ENCODE measurements at regions not wholly inside any gene's neighbourhood (a gene's known extent, or its start where the extent isn't known, plus 50 kb on each side); places are given as distances from the start of the nearest gene placed in this dataset.

DNA sequence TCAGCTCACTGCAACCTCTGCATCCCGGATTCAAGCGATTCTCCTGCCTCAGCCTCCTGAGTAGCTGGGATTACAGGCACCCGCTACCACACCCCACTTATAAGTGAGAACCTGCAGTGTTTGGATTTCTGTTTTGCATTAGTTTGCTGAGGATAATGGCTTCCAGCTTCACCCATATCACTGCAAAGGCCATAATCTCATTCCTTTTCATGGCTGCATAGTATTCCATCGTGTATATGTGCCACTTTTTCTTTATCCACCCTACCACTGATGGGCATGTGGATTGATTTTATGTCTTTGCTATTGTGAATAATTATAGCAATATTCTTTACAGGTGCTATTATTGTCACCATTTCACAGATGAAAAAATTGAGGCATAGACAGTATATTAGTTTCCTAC is 301.0 kb upstream of the MAF start:
- CTCF ChIA-PET, result no interaction called here
- Histone ChIP-seq H3K27me3 (replicated peaks in 1 of 4; ENCODE audit: control extremely low read depth in 1 of 4, control insufficient read depth in 3 of 4, insufficient read depth in 4 of 4, low read length in 3 of 4) (peaks cover 0 to 2% (median 0%) of the 10 kb centered on the region in 4 experiments), H3K27ac (ENCODE audit: low read length in 2 of 2) (no peak overlapping the region), H3K9me3 (ENCODE audit: control extremely low read depth in 1 of 3, control insufficient read depth in 2 of 3, insufficient read depth in 1 of 3, low read length in 2 of 3) (no peaks in the 10 kb centered on the region), H3K9ac (ENCODE audit: low read length) (no peak overlapping the region), H4K20me1 (ENCODE audit: control insufficient read depth, insufficient read depth, low read length, poor library complexity, severe bottlenecking) (no peaks in the 10 kb centered on the region), H3K36me3 (replicated peaks in 1 of 2; ENCODE audit: control extremely low read depth in 1 of 2, control insufficient read depth in 1 of 2, extremely low read depth in 1 of 2, insufficient read depth in 2 of 2, low read length in 1 of 2) (no peaks in the 10 kb centered on the region), H3K4me3 (ENCODE audit: control extremely low read depth in 1 of 5, extremely low read depth in 1 of 5, insufficient read depth in 1 of 5, low read depth in 2 of 5, low read length in 4 of 5) (no peak overlapping the region), H2AFZ (ENCODE audit: insufficient read depth, low read depth, low read length, poor library complexity, severe bottlenecking) (no peak overlapping the region), H3K79me2 (ENCODE audit: control insufficient read depth, insufficient read depth, low read length) (no peaks in the 10 kb centered on the region), H3K4me1 (ENCODE audit: control insufficient read depth in 2 of 2, insufficient read depth in 2 of 2, low read length in 2 of 2) (no peaks in the 10 kb centered on the region), H3K4me2 (replicated peaks; ENCODE audit: low read depth, low read length, poor library complexity, severe bottlenecking) (no peak overlapping the region)
- DNase-seq (no peak), ATAC-seq (ENCODE audit: low read depth) (no peak)
- H3K27ac Mint-ChIP-seq, result no peak overlapping the region
- TF ChIP-seq EZH2 (IDR thresholded peaks at IDR 0.05; ENCODE audit: borderline replicate concordance, insufficient read depth, low read depth, low read length, poor library complexity, severe bottlenecking) (no peak), CTCF (IDR thresholded peaks at IDR 0.05) (no peak)
- POLR2A ChIA-PET, result no interaction called here
- no CpG with 5 or more reads among the region's 4 CpGs for WGBS (ENCODE audit: insufficient coverage)
- no peaks in the 10 kb centered on the region for H3K4me1 Mint-ChIP-seq
- no peaks in the 10 kb centered on the region for H3K27me3 Mint-ChIP-seq
- intact Hi-C loops (cut with micrococcal nuclease), result no loop called here
- H3K9me3 Mint-ChIP-seq (ENCODE audit: insufficient read depth), result no peaks in the 10 kb centered on the region
- no peak overlapping the region for H3K4me3 Mint-ChIP-seq

GRCh38 chr16:79899716-79900115 is 299.2 kb upstream of the MAF start:
- Histone ChIP-seq H3K4me1 (ENCODE audit: control insufficient read depth in 2 of 2, insufficient read depth in 2 of 2, low read length in 2 of 2) (no peaks in the 10 kb centered on the region), H3K36me3 (replicated peaks in 1 of 2; ENCODE audit: control extremely low read depth in 1 of 2, control insufficient read depth in 1 of 2, extremely low read depth in 1 of 2, insufficient read depth in 2 of 2, low read length in 1 of 2) (no peaks in the 10 kb centered on the region), H3K9ac (ENCODE audit: low read length) (no peak overlapping the region), H4K20me1 (ENCODE audit: control insufficient read depth, insufficient read depth, low read length, poor library complexity, severe bottlenecking) (no peaks in the 10 kb centered on the region), H3K79me2 (ENCODE audit: control insufficient read depth, insufficient read depth, low read length) (no peaks in the 10 kb centered on the region), H3K27me3 (replicated peaks in 1 of 4; ENCODE audit: control extremely low read depth in 1 of 4, control insufficient read depth in 3 of 4, insufficient read depth in 4 of 4, low read length in 3 of 4) (peaks cover 0 to 2% (median 0%) of the 10 kb centered on the region in 4 experiments), H3K9me3 (ENCODE audit: control extremely low read depth in 1 of 3, control insufficient read depth in 2 of 3, insufficient read depth in 1 of 3, low read length in 2 of 3) (no peaks in the 10 kb centered on the region), H3K4me3 (ENCODE audit: control extremely low read depth in 1 of 5, extremely low read depth in 1 of 5, insufficient read depth in 1 of 5, low read depth in 2 of 5, low read length in 4 of 5) (no peak overlapping the region), H2AFZ (ENCODE audit: insufficient read depth, low read depth, low read length, poor library complexity, severe bottlenecking) (no peak overlapping the region), H3K4me2 (replicated peaks; ENCODE audit: low read depth, low read length, poor library complexity, severe bottlenecking) (no peak overlapping the region), H3K27ac (ENCODE audit: low read length in 2 of 2) (no peak overlapping the region)
- H3K4me3 Mint-ChIP-seq, result no peak overlapping the region
- TF ChIP-seq EZH2 (IDR thresholded peaks at IDR 0.05; ENCODE audit: borderline replicate concordance, insufficient read depth, low read depth, low read length, poor library complexity, severe bottlenecking) (no peak), CTCF (IDR thresholded peaks at IDR 0.05) (no peak)
- intact Hi-C loops (cut with micrococcal nuclease), result no loop called here
- H3K4me1 Mint-ChIP-seq, result no peaks in the 10 kb centered on the region
- ChIA-PET POLR2A (no interaction called here), CTCF (no interaction called here)
- no peaks in the 10 kb centered on the region for H3K27me3 Mint-ChIP-seq
- no peak overlapping the region for H3K27ac Mint-ChIP-seq
- DNase-seq, result no peak
- no peak for ATAC-seq (ENCODE audit: low read depth)
- H3K9me3 Mint-ChIP-seq (ENCODE audit: insufficient read depth), result no peaks in the 10 kb centered on the region
